ENCODE measurements at regions not wholly inside any gene's neighbourhood (a gene's known extent, or its start where the extent isn't known, plus 50 kb on each side); places are given as distances from the start of the nearest gene placed in this dataset.

DNA sequence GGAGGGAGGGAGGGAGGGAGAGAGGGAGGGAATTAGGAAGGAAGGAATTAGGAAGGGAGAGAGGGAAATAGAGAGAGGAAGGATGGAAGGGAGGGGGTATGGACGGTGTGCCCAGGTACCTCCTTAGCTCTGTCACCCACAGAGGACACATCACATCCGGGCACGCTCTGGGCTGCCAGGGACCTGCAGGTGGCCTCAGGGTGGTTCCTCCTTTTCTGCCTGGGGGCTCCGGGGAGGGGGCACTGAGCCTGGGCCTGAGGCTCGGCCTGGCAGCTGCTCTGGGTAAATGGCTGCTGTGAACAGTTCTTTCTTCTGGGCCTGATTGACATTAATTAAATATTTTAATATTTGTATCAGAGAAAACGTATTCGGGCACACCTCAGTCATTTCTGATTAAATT is 733.5 kb downstream of the BRD1 start:
- 66 to 78% methylated on average over 5 of the region's 7 CpGs for WGBS, 2 donors
- intact Hi-C loops (cut with DNase I): no loop called here
- DNase-seq: no peak
- TF ChIP-seq, protein P1, sequence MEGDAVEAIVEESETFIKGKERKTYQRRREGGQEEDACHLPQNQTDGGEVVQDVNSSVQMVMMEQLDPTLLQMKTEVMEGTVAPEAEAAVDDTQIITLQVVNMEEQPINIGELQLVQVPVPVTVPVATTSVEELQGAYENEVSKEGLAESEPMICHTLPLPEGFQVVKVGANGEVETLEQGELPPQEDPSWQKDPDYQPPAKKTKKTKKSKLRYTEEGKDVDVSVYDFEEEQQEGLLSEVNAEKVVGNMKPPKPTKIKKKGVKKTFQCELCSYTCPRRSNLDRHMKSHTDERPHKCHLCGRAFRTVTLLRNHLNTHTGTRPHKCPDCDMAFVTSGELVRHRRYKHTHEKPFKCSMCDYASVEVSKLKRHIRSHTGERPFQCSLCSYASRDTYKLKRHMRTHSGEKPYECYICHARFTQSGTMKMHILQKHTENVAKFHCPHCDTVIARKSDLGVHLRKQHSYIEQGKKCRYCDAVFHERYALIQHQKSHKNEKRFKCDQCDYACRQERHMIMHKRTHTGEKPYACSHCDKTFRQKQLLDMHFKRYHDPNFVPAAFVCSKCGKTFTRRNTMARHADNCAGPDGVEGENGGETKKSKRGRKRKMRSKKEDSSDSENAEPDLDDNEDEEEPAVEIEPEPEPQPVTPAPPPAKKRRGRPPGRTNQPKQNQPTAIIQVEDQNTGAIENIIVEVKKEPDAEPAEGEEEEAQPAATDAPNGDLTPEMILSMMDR (IDR thresholded peaks at IDR 0.05): no peak
- TF ChIP-seq POLR2A (IDR thresholded peaks at IDR 0.05): no peak
- Histone ChIP-seq H3K9me3 (no peaks in the 10 kb centered on the region), H3K4me3 (no peak overlapping the region), H3K36me3 (no peaks in the 10 kb centered on the region), H3K27me3 (peaks cover 0 to 14% (median 0%) of the 10 kb centered on the region in 4 donors), H3K27ac (no peak overlapping the region), H3K4me1 (no peaks in the 10 kb centered on the region)

DNA sequence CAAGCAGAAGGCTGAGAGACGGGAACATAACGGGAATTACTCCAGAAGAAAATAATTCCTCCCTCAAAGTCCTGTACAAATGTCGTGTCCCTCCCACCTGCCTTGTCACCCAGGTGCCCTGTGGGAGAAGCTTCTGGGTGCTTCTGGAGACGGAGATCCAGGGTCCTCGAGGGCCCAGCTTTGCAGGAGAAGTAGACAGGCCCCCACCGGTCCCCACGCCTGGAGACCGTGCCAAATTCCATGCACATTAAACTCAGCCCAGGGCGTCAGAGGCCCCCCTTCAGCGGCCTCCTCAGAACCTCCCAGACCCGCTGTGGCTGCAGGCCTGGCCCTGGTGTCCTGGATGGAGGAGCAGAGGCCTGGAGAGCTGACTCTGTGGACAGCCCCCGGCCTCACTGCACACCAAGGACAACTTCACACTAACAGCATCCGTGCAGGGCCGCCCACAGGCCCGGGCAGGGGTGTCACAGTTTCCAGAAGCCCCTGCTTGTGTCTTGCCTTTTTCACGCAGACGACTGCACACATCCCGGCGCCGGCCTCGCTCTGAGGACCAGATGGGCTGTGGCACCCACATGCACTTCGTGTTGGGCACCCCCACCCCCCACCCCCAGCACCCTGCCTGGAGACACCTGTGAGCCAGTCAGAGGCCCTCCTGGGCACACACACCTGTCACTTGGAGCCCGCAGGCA is 734.3 kb downstream of the BRD1 start:
- intact Hi-C loops (cut with DNase I): no loop called here
- TF ChIP-seq, protein P1 (IDR thresholded peaks at IDR 0.05): no peak
- Histone ChIP-seq H3K27me3 (peaks cover 0 to 16% (median 0%) of the 10 kb centered on the region in 4 donors), H3K4me3 (no peak overlapping the region), H3K27ac (no peak overlapping the region), H3K9me3 (no peaks in the 10 kb centered on the region), H3K36me3 (no peaks in the 10 kb centered on the region), H3K4me1 (peaks cover 0 to 3% (median 0%) of the 10 kb centered on the region in 3 donors)
- WGBS, 2 donors: 67 to 78% methylated on average over 6 to 11 of the region's 23 CpGs
- DNase-seq: no peak

DNA sequence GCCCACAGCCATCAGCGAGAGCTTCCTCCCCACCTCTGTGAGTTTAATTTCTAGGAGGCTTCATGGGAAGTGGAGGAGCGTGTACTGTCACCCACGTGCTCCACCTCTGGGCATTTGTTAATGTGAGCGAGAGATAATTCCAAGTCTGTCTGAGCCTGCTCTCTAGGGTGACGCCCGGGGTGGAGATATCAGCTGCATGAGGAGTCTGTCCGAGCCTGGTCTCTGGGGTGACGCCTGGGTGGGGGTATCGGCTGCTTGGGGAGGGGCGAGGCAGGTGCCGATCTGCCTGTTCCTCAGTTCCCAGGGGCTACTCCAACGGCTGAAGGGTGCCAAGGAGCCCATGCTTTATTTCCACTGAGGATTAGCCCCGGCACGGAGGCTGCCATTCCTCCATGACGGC is 735.0 kb downstream of the BRD1 start:
- intact Hi-C loops (cut with DNase I): no loop called here
- no peak for DNase-seq
- WGBS, 2 donors: 57 to 63% methylated on average over 5 to 12 of the region's 15 CpGs
- Histone ChIP-seq H3K4me1 (peaks cover 0 to 9% (median 0%) of the 10 kb centered on the region in 3 donors), H3K36me3 (no peaks in the 10 kb centered on the region), H3K27ac (no peak overlapping the region), H3K9me3 (no peaks in the 10 kb centered on the region), H3K27me3 (peaks cover 0 to 23% (median 0%) of the 10 kb centered on the region in 4 donors), H3K4me3 (no peak overlapping the region)
- TF ChIP-seq, protein P1 (IDR thresholded peaks at IDR 0.05): no peak

DNA sequence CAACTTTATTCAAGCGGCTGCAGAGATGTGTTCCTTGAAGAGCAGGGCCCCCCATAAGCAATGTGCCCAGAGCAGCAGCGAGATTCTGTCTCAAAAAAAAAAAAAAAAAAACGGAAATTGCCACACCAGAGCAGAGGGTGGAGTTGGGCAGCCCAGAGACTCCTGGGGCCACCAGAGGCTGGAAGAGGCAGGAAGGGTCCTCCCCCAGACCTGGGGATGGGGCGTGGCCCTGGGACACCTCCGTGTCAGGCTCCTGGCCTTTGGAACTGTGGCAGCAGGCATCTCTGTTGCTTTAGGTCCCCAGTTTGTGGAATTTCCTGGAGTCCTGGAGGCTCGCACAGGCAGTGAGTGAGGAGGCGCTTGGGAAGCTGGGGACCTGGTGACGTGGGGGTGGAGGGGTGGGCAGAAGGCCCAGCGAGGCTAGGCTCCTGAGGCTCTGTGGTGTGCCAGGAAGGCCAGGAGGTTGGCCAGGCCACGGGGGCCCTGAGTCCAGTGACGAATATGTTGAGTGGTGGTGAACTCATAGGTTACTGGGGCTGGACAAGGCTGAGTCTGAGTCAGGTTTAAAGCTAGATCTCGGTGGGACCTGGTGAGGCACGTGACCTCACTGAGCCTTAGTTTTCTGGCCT is 735.6 kb downstream of the BRD1 start:
- DNase-seq: no peak
- intact Hi-C loops (cut with DNase I): no loop called here
- 42 to 45% methylated on average over 5 to 9 of the region's 13 CpGs for WGBS, 2 donors
- TF ChIP-seq POLR2A (IDR thresholded peaks at IDR 0.05): no peak
- TF ChIP-seq, protein P1 (IDR thresholded peaks at IDR 0.05): no peak
- no peak overlapping the region for H3K4me3 ChIP-seq
- H3K27ac ChIP-seq: no peak overlapping the region
- no peaks in the 10 kb centered on the region for H3K36me3 ChIP-seq
- H3K9me3 ChIP-seq: no peaks in the 10 kb centered on the region
- peaks cover 0 to 15% (median 0%) of the 10 kb centered on the region in 3 donors for H3K4me1 ChIP-seq
- H3K27me3 ChIP-seq: peaks cover 0 to 26% (median 0%) of the 10 kb centered on the region in 4 donors

DNA sequence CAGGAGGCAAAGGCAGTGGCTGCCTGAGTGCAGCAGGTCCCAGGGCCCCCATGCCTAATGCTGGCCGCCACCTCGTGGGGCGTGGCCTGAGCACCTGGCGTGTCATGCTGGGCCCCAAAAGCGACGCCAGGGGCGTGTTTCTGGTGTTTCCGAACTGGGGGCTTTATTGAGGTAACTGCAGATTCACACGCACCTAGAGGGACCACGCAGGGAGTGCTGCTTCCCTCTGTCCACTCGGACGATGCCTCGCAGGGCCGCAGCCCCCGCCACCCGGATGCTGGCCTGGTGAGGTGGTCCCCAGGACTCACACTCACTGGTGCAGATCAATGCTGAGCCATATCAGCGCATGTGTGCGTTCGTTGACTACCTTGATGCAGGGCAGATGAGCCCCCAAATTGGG is 736.2 kb downstream of the BRD1 start:
- H3K4me3 ChIP-seq: no peak overlapping the region
- intact Hi-C loops (cut with DNase I): no loop called here
- no peak overlapping the region for H3K27ac ChIP-seq
- H3K36me3 ChIP-seq: no peaks in the 10 kb centered on the region
- peaks cover 0 to 15% (median 0%) of the 10 kb centered on the region in 3 donors for H3K4me1 ChIP-seq
- 94% methylated on average over 3 of the region's 19 CpGs; no CpG with 5 or more reads in 1 of the 2 donors for WGBS, 2 donors
- no peaks in the 10 kb centered on the region for H3K9me3 ChIP-seq
- H3K27me3 ChIP-seq: peaks cover 0 to 29% (median 0%) of the 10 kb centered on the region in 4 donors
- no peak for TF ChIP-seq POLR2A (IDR thresholded peaks at IDR 0.05)
- TF ChIP-seq, protein P1 (IDR thresholded peaks at IDR 0.05): no peak
- DNase-seq: no peak

All from esophagus squamous epithelium (tissue), 5 donors.